K562 (cell line): ENCODE measurements at regions not wholly inside any gene's neighbourhood (a gene's known extent, or its start where the extent isn't known, plus 50 kb on each side); places are given as distances from the start of the nearest gene placed in this dataset.
A peak's percentile ranks its signal among the peaks of the same experiment; 100 is the strongest.

ENCODE experiments used
- ATAC-seq: fragments of 200-7000 bp; cut with Tn5 transposase; 3 replicates; pipeline ENCODE4 v1.9.1; 2020; ENCODE audit warnings: moderate library complexity
- BruUV-seq: library from RNA; stranded (reverse); fragments of 400-500 nt; replicated peaks from 2 replicates; lab custom pipeline; 2021; lab: Mats Ljungman, UMichigan
- CTCF ChIA-PET: fragments of 300-600 bp; formaldehyde crosslinking; extraction: SDS; loops from one replicate; lab custom pipeline; 2021; ENCODE audit warnings: low intra/inter-chr PET ratio; lab: Yijun Ruan, JAX
- POLR2A ChIA-PET: fragments of 300-600, 350-650 bp; sonication (Branson Sonifier 250); formaldehyde crosslinking; extraction: SDS; loops from one replicate; lab custom pipeline; 2021; ENCODE audit warnings: antibody characterized with exemption, inconsistent platforms; lab: Yijun Ruan, JAX
- DNase-seq, 4 experiments: peaks; one replicate each; pipeline versions ENCODE4 v3.0.0 to v3.0.0-alpha.2; 2011 to 2018; ENCODE audit warnings: low spot score in 3 of 4, mixed read lengths in 3 of 4; ENCODE audit errors: extremely low read depth in 1 of 4
- FAIRE-seq: peaks from 2 replicates; lab custom pipeline; 2011; peaks lifted over from hg19 to GRCh38; lab: Jason Lieb, UNC
- H2AFZ ChIP-seq: 2 replicates; pipeline ENCODE4 v1.6.0; 2011; ENCODE audit warnings: low read depth, low read length, control low read depth, inconsistent platforms
- H3K27ac ChIP-seq: fragments of 200-600 bp; 3 replicates; pipeline ENCODE4 v1.8.0; 2011; ENCODE audit warnings: low read depth, mild to moderate bottlenecking, control low read depth, inconsistent platforms, low read length, moderate library complexity, mixed read lengths; ENCODE audit errors: extremely low read depth
- H3K27me3 ChIP-seq, 2 experiments: fragments of 300-600 bp in 1 of 2; 2 replicates in 1 of 2; 3 replicates in 1 of 2; pipeline versions ENCODE4 v1.6.0 to v1.8.0; 2011; ENCODE audit warnings: inconsistent platforms in 2 of 2, low read length in 2 of 2, mild to moderate bottlenecking in 1 of 2, mixed read lengths in 1 of 2, moderate library complexity in 1 of 2; ENCODE audit not compliant: control insufficient read depth in 2 of 2, insufficient read depth in 2 of 2
- H3K36me3 ChIP-seq: fragments of 300-600 bp; 3 replicates; pipeline ENCODE4 v1.8.0; 2011; ENCODE audit warnings: mild to moderate bottlenecking, low read length, inconsistent platforms; ENCODE audit not compliant: control insufficient read depth, insufficient read depth
- H3K4me1 ChIP-seq, 2 experiments: fragments of 200-600 bp in 1 of 2; replicated peaks in 1 of 2; 2 replicates in 1 of 2; 3 replicates in 1 of 2; pipeline versions ENCODE4 v1.5.1 to v1.8.0; 2011; ENCODE audit warnings: inconsistent platforms in 2 of 2, low read length in 2 of 2, mild to moderate bottlenecking in 1 of 2, mixed read lengths in 1 of 2, moderate library complexity in 1 of 2; ENCODE audit not compliant: control insufficient read depth in 2 of 2, insufficient read depth in 2 of 2
- H3K4me2 ChIP-seq: 2 replicates; pipeline ENCODE4 v1.6.1; 2011; ENCODE audit warnings: low read length, control low read depth, inconsistent platforms, mixed read lengths; ENCODE audit not compliant: insufficient read depth
- H3K4me3 ChIP-seq: fragments of 200-600 bp; sonication (generic), shearing (Covaris generic); 2 replicates; pipeline ENCODE4 v1.5.1; 2016; ENCODE audit warnings: control low read depth, inconsistent platforms
- H3K79me2 ChIP-seq: fragments of 200-600 bp; 3 replicates; pipeline ENCODE4 v1.8.0; 2011; ENCODE audit warnings: low read length, inconsistent platforms; ENCODE audit not compliant: control insufficient read depth, insufficient read depth
- H3K9ac ChIP-seq, 2 experiments: 2 replicates each; pipeline versions ENCODE4 v1.6.0 to v1.6.1; 2011; ENCODE audit warnings: low read depth in 2 of 2, low read length in 2 of 2, control low read depth in 1 of 2, inconsistent platforms in 1 of 2, mild to moderate bottlenecking in 1 of 2, mixed read lengths in 1 of 2; ENCODE audit not compliant: insufficient read depth in 1 of 2
- H3K9me1 ChIP-seq: one replicate; pipeline ENCODE4 v1.6.0; 2011; ENCODE audit warnings: inconsistent platforms, mild to moderate bottlenecking, low read length, moderate library complexity; ENCODE audit not compliant: control insufficient read depth, insufficient read depth
- H3K9me3 ChIP-seq: replicated peaks from 2 replicates; pipeline ENCODE4 v1.5.1; 2011; ENCODE audit warnings: low read depth, low read length, inconsistent platforms; ENCODE audit not compliant: control insufficient read depth, insufficient read depth
- H4K20me1 ChIP-seq: replicated peaks from 2 replicates; pipeline ENCODE4 v1.6.1; 2011; ENCODE audit warnings: low read length, inconsistent platforms, mixed read lengths; ENCODE audit not compliant: control insufficient read depth, insufficient read depth
- CTCF ChIP-seq, 3 experiments: IDR thresholded peaks in 2 of 3; conservative IDR thresholded peaks in 1 of 3; 2 replicates each; pipeline ENCODE4 v1.5.1; 2011 to 2012; ENCODE audit warnings: low read length in 3 of 3, mild to moderate bottlenecking in 3 of 3, control low read depth in 2 of 3, improper control_type of control experiment in 1 of 3, inconsistent platforms in 1 of 3, low read depth in 1 of 3, mixed read lengths in 1 of 3, moderate library complexity in 1 of 3; ENCODE audit not compliant: insufficient read depth in 2 of 3
- NCOA2 ChIP-seq, 2 experiments: fragments of 450-650 bp; IDR thresholded peaks; 2 replicates each; pipeline ENCODE4 v1.6.1; 2018; ENCODE audit warnings: mild to moderate bottlenecking in 2 of 2, moderate library complexity in 1 of 2; ENCODE audit not compliant: partially characterized antibody in 2 of 2
- WGBS: fragments of 100-300 bp; shearing (Covaris generic); methylation state at CpG from one replicate; pipeline ENCODE4 v1.1.6; 2016; ENCODE audit warnings: low coverage, mixed read lengths; ENCODE audit not compliant: insufficient coverage; ENCODE audit errors: missing lambda C conversion rate; 5-methylcytosine and 5-hydroxymethylcytosine counted together
- in situ Hi-C: fragments of 300-500 bp; cut with MboI; formaldehyde crosslinking; loops from 4 replicates; pipeline ENCODE4 v1.15.0; 2018; ENCODE audit warnings: inconsistent platforms, mixed read lengths
- intact Hi-C: fragments of 100-400 bp; cut with micrococcal nuclease; formaldehyde crosslinking; loops from 2 replicates; pipeline ENCODE4 v1.14.2; 2022

GRCh38 chr10:33010132-33011037 is 52.4 kb upstream of the ITGB1 start:
- no peaks in the 10 kb centered on the region for H3K9me1 ChIP-seq
- no TSS peak for BruUV-seq
- no peaks in the 10 kb centered on the region for H3K36me3 ChIP-seq
- DNase-seq (peak in 2 of 4 experiments; percentile 15 to 20), ATAC-seq (no peak), FAIRE-seq (no peak)
- peaks cover 0 to 3% of the 10 kb centered on the region in 2 experiments; a peak in 1 of 5 replicates for H3K27me3 ChIP-seq
- peaks cover 3 to 5% of the 10 kb centered on the region in 2 experiments; a peak in 3 of 5 replicates for H3K4me1 ChIP-seq
- H3K4me3 ChIP-seq: no peak overlapping the region
- H3K27ac ChIP-seq: no peak overlapping the region
- intact Hi-C loops: loop anchor here (2.0 kb wide), 1 partner anchor 56 kb away; no protein-coding TSS in a partner anchor
- no peak overlapping the region for H2AFZ ChIP-seq
- 15% methylated on average over 12 of the region's 12 CpGs for WGBS
- no peak overlapping the region for H3K9ac ChIP-seq
- POLR2A ChIA-PET: interaction anchor here (0.6 kb wide), 1 partner anchor 131 kb away, joined by 3 read pairs; no protein-coding TSS in a partner anchor
- TF ChIP-seq NCOA2 (IDR thresholded peaks at IDR 0.05; ENCODE audit: partially characterized antibody in 2 of 2) (no peak), CTCF (IDR thresholded peaks at IDR 0.05 in 2 of 3, conservative IDR thresholded peaks at IDR 0.05 in 1 of 3; ENCODE audit: insufficient read depth in 2 of 3, low read depth in 1 of 3, low read length in 3 of 3) (peak in 2 of 3 experiments; percentile 13 to 27; a peak in 1 of 6 replicates)
- TF ChIP-seq, all 486 proteins: peak for 1
- CTCF ChIA-PET: interaction anchor here (0.7 kb wide), 1 partner anchor 215 kb away, joined by 3 read pairs; no protein-coding TSS in a partner anchor
- in situ Hi-C loops: no loop called here
- H3K4me2 ChIP-seq: no peak overlapping the region; the same call in 1 of the 2 replicates
- no peaks in the 10 kb centered on the region for H3K9me3 ChIP-seq
- no peaks in the 10 kb centered on the region for H3K79me2 ChIP-seq
- H4K20me1 ChIP-seq: no peaks in the 10 kb centered on the region
